ENCODE measurements at regions not wholly inside any gene's neighbourhood (a gene's known extent, or its start where the extent isn't known, plus 50 kb on each side); places are given as distances from the start of the nearest gene placed in this dataset.

GRCh38 chr6:156525541-156525940 is 251.6 kb upstream of the ARID1B start:
- TF ChIP-seq CTCF (IDR thresholded peaks at IDR 0.05; ENCODE audit: low read depth, low read length, missing control alignments): no peak
- no peak for DNase-seq (ENCODE audit: extremely low read depth, low read depth)
- no peak overlapping the region for H3K4me3 ChIP-seq (replicated peaks; ENCODE audit: low read depth, low read length)

- no peak for TF ChIP-seq CTCF (IDR thresholded peaks at IDR 0.05; ENCODE audit: low read depth, low read length, missing control alignments)
Measured at GRCh38 chr6:156519940-156520339, 257.2 kb upstream of the ARID1B start.

GRCh38 chr6:156517088-156517487 is 260.1 kb upstream of the ARID1B start:
- no peak overlapping the region for H3K4me3 ChIP-seq (replicated peaks; ENCODE audit: low read depth, low read length)
- no peak for TF ChIP-seq CTCF (IDR thresholded peaks at IDR 0.05; ENCODE audit: low read depth, low read length, missing control alignments)
- no peak for DNase-seq (ENCODE audit: extremely low read depth, low read depth)

More at GRCh38 chr6:156519940-156520339, 257.2 kb upstream of the ARID1B start:
- no peak overlapping the region for H3K4me3 ChIP-seq (replicated peaks; ENCODE audit: low read depth, low read length)
- DNase-seq (ENCODE audit: extremely low read depth, low read depth): no peak

GRCh38 chr6:156515242-156515641 is 261.9 kb upstream of the ARID1B start:
- no peak overlapping the region for H3K4me3 ChIP-seq (replicated peaks; ENCODE audit: low read depth, low read length)
- no peak for TF ChIP-seq CTCF (IDR thresholded peaks at IDR 0.05; ENCODE audit: low read depth, low read length, missing control alignments)
- no peak for DNase-seq (ENCODE audit: extremely low read depth, low read depth)

- no peak overlapping the region for H3K4me3 ChIP-seq (replicated peaks; ENCODE audit: low read depth, low read length)
- TF ChIP-seq CTCF (IDR thresholded peaks at IDR 0.05; ENCODE audit: low read depth, low read length, missing control alignments): no peak
- no peak for DNase-seq (ENCODE audit: extremely low read depth, low read depth)
Measured at GRCh38 chr6:156513504-156513903, 263.7 kb upstream of the ARID1B start.

GRCh38 chr6:156511570-156511969 is 265.6 kb upstream of the ARID1B start:
- DNase-seq (ENCODE audit: extremely low read depth, low read depth): no peak
- no peak for TF ChIP-seq CTCF (IDR thresholded peaks at IDR 0.05; ENCODE audit: low read depth, low read length, missing control alignments)

GRCh38 chr6:156511051-156511450 is 266.1 kb upstream of the ARID1B start:
- no peak for TF ChIP-seq CTCF (IDR thresholded peaks at IDR 0.05; ENCODE audit: low read depth, low read length, missing control alignments)
- no peak for DNase-seq (ENCODE audit: extremely low read depth, low read depth)
- H3K4me3 ChIP-seq (replicated peaks; ENCODE audit: low read depth, low read length): no peak overlapping the region

More at GRCh38 chr6:156511570-156511969, 265.6 kb upstream of the ARID1B start:
- no peak overlapping the region for H3K4me3 ChIP-seq (replicated peaks; ENCODE audit: low read depth, low read length)
